ENCODE measurements at regions not wholly inside any gene's neighbourhood (a gene's known extent, or its start where the extent isn't known, plus 50 kb on each side); places are given as distances from the start of the nearest gene placed in this dataset.
"Not testable (repeated sequence)": the region's sequence is repeated elsewhere in the genome, so short reads cannot be mapped to it uniquely, and the experiment has no call there.

DNA sequence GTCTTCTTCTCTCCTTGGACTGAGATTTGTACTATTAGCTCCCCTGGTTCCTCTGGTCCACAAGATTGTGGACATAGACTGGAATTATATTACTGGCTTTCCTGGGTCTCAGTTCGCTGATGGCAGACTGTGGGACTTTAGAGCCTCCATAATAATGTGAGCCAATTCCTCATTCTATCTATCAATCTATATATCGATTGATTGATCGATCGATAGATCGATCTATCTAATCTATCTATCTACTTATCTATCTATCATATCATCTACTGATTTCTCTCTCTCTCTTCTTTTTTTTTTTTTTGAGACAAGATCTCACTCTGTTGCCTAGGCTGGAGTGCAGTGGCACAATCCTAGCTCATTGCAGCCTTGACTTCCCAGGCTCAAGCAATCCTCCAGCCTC is 51.5 kb upstream of the DDR1 start:
- DNase-seq: no peak

GRCh38 chr6:30830438-30830837 is 53.9 kb upstream of the DDR1 start:
- DNase-seq: no peak

GRCh38 chr6:30829639-30830255 is 54.6 kb upstream of the DDR1 start:
- DNase-seq: no peak

GRCh38 chr6:30829033-30829432 is 55.3 kb upstream of the DDR1 start:
- no peak for DNase-seq

- DNase-seq: peak; percentile 69
Measured at GRCh38 chr6:30828027-30828962, 56.0 kb upstream of the DDR1 start.

DNA sequence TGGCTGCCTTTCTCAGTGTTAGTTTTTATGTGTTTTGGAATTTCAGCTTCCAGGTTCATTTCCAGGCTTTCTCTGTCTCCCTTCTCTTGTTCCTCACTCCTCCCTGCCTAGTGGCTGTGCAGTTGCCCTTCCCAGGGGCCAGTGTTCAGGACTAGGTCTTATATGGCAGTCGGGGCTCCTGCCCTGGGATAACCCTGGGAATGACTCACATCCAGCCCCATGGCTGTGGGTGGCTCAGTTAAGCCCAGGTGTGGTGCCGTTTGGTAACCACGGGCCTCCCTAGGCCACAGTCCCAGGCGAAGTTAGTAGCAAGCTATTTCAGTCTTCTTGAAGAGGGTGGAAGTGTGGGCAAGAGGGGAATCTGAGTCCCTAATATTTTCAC is 57.4 kb upstream of the DDR1 start:
- DNase-seq: no peak

DNA sequence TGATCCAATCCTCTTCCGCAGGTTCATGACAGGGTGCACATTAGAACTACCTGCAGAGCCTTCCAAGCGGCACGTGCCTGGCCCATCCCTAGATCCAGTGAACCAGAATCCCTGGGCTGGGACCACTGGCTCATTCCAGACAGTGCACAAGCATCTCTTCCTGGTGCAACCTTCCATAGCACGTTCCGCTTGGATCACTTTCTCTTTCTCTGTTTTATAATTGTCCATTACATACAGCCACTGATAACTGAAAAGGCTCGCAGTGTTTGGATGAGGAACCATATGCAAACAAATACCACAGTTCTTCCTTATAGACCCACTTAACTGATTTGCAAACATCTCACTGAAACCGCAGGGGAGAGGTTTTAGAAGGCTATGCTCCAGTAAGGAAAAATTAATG is 59.6 kb upstream of the DDR1 start:
- no peak for DNase-seq

GRCh38 chr6:30823534-30823865 is 60.8 kb upstream of the DDR1 start:
- DNase-seq: no peak

- DNase-seq: peak; percentile 28
Measured at GRCh38 chr6:30821862-30822784, 62.2 kb upstream of the DDR1 start.

DNA sequence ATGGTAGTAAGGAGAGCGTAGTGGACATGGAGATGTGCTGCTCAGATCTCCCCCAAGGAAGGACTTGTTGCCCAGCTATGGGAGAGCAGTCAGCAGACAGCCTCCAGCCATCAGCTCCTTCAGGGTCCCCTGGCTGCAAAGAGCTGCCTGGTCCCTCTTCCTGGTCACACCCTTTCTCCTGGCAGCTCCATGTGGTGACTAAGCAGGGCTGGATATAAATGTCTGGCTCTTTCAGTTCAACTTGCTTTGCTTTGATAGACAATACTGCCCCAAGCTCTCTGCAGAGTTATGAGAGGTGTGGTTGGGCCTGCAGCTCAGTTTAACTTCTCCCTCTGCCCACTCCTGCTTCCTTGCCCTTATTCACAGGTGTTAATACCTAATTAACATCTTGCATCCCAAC is 64.1 kb upstream of the DDR1 start:
- DNase-seq: no peak

DNA sequence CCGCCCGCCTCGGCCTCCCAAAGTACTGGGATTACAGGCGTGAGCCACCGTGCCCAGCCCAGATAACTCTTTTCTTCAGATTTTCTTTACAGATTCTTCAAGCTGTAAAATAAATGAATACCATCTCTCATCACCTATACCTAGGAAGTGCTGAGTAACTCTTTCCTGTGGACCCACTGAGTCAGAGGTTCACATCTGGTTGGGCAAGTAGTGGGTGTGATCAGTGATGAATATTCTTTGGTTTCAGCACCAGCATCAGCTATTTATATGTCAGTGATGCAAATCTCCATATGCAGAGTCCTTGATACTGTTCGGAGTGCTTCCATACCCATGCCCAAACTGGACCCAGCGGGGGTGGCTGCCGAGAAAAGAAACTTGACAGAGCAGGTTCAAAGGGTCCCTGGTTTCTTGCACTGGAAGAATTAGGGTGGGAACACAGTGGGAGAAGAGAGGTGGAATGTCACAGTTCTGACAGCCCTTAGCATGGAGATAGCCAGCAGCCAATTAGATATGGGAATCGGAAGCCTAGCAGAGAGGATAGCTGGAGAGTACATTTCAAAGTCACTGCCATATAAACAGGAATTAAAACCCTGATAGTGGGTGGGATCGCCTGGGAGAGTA is 64.9 kb upstream of the DDR1 start:
- no peak for DNase-seq

DNA sequence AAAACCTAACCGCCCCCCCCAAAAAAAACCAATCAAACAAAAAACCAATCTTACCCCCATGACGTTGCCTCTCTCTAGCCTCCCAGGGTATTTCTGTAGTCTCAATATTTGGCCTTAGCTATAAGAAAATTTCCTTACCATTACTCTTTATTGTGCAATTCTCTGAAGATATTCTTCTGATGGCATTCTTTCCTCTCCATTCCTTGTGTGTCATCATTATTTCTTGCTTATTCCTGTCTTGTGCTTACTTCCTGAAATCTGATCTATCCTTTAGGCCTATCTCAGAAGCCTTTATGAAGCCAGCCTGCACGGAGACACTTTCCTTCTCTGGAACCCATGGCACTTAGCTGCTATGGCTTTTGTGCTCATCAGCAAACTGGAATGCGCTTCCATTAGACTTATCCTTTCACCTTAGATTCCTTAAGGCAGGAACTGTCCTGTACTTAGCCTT is 65.9 kb upstream of the DDR1 start:
- no peak for DNase-seq

- DNase-seq: no peak
Measured at GRCh38 chr6:30816791-30817739, 67.3 kb upstream of the DDR1 start.

GRCh38 chr6:30816296-30816695 is 68.0 kb upstream of the DDR1 start:
- not testable (repeated sequence) for DNase-seq

- not testable (repeated sequence) for DNase-seq
Measured at GRCh38 chr6:30815041-30815742, 69.1 kb upstream of the DDR1 start.

DNA sequence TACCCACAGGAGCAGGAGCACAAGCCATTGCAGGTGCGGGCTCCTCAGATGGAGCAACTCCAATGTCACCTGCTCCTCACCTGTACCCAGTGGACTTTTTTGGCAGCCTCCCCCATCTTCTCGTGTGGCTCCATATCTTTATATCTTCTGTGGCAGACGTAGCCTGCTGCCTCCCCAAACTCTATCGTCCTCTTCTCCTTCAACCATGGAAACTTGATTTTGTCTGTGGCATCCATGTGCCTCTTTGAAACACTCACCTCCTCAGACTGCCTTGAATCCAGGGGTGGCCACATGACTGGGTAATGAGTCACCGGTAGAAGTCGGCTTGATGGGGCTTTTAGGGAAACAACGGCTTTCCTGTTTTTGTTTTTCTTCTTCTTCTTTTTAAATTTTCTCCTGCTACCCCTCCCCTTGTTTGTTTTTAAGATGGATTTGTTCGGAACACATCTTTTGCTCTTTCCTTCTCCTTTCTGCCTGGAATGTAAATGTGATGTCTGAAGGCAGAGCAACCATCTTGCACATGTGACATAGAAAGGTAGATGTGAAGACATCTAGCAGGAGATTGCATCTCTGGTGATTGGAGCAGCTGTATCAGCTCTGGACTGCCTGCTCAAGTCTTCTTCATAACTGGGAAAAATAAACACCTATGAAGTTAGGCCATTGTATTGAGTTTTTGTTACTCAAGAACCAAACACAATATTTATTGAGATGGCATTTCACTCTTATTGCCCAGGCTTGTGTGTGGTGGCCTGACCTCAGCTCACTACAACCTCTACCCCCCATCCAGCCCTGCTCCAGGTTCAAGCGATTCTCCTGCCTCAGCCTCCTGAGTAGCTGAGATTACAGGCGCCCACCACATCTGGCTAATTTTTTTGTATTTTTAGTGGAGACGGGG is 69.9 kb upstream of the DDR1 start:
- peak; percentile 24 for DNase-seq

DNA sequence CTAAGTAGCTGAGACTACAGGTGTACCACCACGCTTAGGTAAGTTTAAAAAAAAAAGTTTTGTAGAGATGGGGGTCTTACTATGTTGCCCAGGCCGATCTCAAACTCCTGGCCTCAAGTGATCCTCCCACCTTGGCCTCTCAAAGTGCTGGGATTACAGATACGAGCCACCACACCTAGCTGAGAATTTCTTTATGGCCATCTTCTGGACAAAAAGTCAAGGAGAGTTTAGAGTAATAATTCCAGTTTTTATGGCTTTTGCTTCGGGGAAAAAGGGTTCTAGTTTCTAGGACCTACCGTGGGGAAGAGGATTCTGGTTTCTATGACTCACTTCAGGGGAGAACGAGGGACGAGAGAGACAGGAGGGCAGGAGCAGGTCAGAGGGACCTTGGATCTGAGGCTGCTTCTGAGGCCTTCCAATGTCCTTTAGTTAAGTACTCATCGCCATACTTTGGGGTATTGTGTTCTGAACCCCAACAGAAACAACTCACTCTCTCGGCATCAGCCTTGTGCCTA is 69.3 kb upstream of the IER3 start:
- DNase-seq: no peak

DNA sequence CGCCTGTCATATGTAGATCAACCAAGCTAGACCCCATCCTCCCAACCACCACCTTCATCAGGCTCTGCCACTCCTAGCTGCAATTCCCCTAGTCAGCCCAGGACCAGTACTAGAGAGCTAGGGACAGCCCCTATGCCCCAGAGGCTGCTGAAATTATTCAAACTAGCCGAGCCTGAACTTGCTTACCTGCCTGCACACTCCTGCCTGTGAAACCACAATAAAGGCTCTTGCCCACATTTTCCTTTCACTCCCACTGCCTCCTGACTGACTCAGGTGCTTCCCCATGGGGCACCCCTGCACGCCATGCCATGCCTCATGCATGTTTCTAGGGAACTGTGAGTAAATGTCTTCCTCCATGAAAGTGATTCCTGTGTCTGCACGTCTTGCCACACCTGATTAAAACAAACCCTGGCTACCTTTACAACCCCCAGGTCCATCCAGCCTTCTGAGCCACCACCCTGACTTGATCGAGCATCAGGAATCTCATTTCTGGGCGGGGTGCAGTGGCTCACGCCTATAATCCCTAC is 66.5 kb upstream of the IER3 start:
- no peak for DNase-seq

- not testable (repeated sequence) for DNase-seq
Measured at GRCh38 chr6:30807566-30807965, 63.2 kb upstream of the IER3 start.
